ENCODE measurements at regions not wholly inside any gene's neighbourhood (a gene's known extent, or its start where the extent isn't known, plus 50 kb on each side); places are given as distances from the start of the nearest gene placed in this dataset.

DNA sequence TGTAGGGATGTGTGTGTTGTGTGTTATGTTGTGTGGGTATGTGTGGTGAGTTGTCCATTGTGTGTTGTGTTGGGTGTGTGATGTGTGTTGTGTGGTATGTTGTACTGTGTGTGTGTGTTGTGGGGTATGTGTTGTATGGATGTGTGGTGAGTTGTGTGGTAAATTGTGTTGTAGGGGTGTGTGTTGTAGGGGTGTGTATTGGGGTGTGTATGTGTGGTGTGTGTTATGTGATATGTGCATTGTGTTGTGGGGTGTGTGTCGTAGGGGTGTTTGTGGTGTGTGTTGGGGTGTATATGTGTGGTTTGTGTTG is 97.8 kb upstream of the PODXL start:
- TF ChIP-seq, protein P1, sequence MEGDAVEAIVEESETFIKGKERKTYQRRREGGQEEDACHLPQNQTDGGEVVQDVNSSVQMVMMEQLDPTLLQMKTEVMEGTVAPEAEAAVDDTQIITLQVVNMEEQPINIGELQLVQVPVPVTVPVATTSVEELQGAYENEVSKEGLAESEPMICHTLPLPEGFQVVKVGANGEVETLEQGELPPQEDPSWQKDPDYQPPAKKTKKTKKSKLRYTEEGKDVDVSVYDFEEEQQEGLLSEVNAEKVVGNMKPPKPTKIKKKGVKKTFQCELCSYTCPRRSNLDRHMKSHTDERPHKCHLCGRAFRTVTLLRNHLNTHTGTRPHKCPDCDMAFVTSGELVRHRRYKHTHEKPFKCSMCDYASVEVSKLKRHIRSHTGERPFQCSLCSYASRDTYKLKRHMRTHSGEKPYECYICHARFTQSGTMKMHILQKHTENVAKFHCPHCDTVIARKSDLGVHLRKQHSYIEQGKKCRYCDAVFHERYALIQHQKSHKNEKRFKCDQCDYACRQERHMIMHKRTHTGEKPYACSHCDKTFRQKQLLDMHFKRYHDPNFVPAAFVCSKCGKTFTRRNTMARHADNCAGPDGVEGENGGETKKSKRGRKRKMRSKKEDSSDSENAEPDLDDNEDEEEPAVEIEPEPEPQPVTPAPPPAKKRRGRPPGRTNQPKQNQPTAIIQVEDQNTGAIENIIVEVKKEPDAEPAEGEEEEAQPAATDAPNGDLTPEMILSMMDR (IDR thresholded peaks at IDR 0.05): no peak
- no peak for TF ChIP-seq EP300 (IDR thresholded peaks at IDR 0.05)

Data from gastroesophageal sphincter (tissue), 3 donors.